ENCODE measurements at regions not wholly inside any gene's neighbourhood (a gene's known extent, or its start where the extent isn't known, plus 50 kb on each side); places are given as distances from the start of the nearest gene placed in this dataset.

GRCh38 chr21:36210779-36211659 is 54.4 kb downstream of the DOP1B start:
- TF ChIP-seq SRSF9 (IDR thresholded peaks at IDR 0.05; ENCODE audit: borderline replicate concordance, insufficient read depth, low read depth, low read length, poor library complexity, severe bottlenecking) (no peak), ZKSCAN1 (IDR thresholded peaks at IDR 0.05; ENCODE audit: low read length) (no peak), NRL (CRISPR knock-in tag; IDR thresholded peaks at IDR 0.05; ENCODE audit: borderline replicate concordance) (no peak), CTCF (CRISPR knock-in tag; IDR thresholded peaks at IDR 0.05) (no peak)

All from HepG2 (cell line).